GM12865 (cell line): ENCODE measurements at regions not wholly inside any gene's neighbourhood (a gene's known extent, or its start where the extent isn't known, plus 50 kb on each side); places are given as distances from the start of the nearest gene placed in this dataset.

Experiments
- DNase-seq: peaks from one replicate; pipeline ENCODE4 v3.0.0; 2010; ENCODE audit warnings: low read depth
- H3K4me3 ChIP-seq: 2 replicates; pipeline ENCODE4 v1.5.1; 2011; ENCODE audit warnings: mild to moderate bottlenecking, low read depth, low read length, control low read depth
- CTCF ChIP-seq: IDR thresholded peaks from 2 replicates; pipeline ENCODE4 v1.5.1; 2011; ENCODE audit warnings: low read length, control low read depth, low read depth, inconsistent platforms; ENCODE audit not compliant: insufficient read depth; ENCODE audit errors: missing control alignments

- H3K4me3 ChIP-seq: no peak overlapping the region
These were observed 291.8 kb upstream of the DDI1 start for GRCh38 chr11:103744496-103745153.

GRCh38 chr11:103749158-103749557, 287.3 kb upstream of the DDI1 start:
- H3K4me3 ChIP-seq: no peak overlapping the region
- TF ChIP-seq CTCF: no peak
- DNase-seq: no peak

More at GRCh38 chr11:103744496-103745153, 291.8 kb upstream of the DDI1 start:
- DNase-seq: peak; percentile 9
- no peak for TF ChIP-seq CTCF

GRCh38 chr11:103768816-103769215, 267.6 kb upstream of the DDI1 start:
- no peak for DNase-seq
- TF ChIP-seq CTCF: no peak

GRCh38 chr11:103773059-103773458, 263.4 kb upstream of the DDI1 start:
- no peak for TF ChIP-seq CTCF
- no peak overlapping the region for H3K4me3 ChIP-seq
- DNase-seq: no peak

More at GRCh38 chr11:103768816-103769215, 267.6 kb upstream of the DDI1 start:
- no peak overlapping the region for H3K4me3 ChIP-seq

- TF ChIP-seq CTCF: no peak
- no peak for DNase-seq
- no peak overlapping the region for H3K4me3 ChIP-seq
These were observed 262.9 kb upstream of the DDI1 start for GRCh38 chr11:103773537-103773936.

- no peak overlapping the region for H3K4me3 ChIP-seq
- no peak for TF ChIP-seq CTCF
- DNase-seq: no peak
These were observed 257.4 kb upstream of the DDI1 start for GRCh38 chr11:103779054-103779453.

- no peak for TF ChIP-seq CTCF
- no peak for DNase-seq
- H3K4me3 ChIP-seq: no peak overlapping the region
These were observed 246.5 kb upstream of the DDI1 start for GRCh38 chr11:103789952-103790351.
